ENCODE measurements at regions not wholly inside any gene's neighbourhood (a gene's known extent, or its start where the extent isn't known, plus 50 kb on each side); places are given as distances from the start of the nearest gene placed in this dataset.

DNA sequence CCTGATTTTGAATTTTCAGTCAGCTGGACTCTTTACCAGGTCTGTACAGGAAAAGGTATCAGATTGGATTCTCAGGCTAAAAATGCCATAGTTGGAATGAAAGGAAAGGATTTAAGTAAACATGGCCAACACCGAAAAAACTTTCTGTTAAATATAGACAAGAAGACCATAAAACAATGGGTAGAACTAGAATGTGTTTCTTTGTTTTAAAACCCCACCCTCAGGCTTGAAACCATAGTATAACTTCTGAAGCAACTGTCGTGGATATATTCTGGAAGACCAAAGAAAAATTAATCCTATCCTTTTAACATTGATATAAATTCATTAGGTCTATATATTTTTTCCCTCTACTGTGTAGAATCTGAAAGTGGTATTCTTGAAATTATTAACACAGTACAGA is 118.6 kb upstream of the HAPLN1 start:
- Mint-ChIP-seq H3K4me1 (ENCODE audit: low read depth, unreplicated experiment) (no peaks in the 10 kb centered on the region), H3K9me3 (ENCODE audit: unreplicated experiment) (no peaks in the 10 kb centered on the region), H3K27ac (ENCODE audit: unreplicated experiment) (no peak overlapping the region), H3K27me3 (ENCODE audit: insufficient read depth, unreplicated experiment) (no peaks in the 10 kb centered on the region), H3K36me3 (ENCODE audit: insufficient read depth, unreplicated experiment) (no peaks in the 10 kb centered on the region), H3K4me3 (ENCODE audit: unreplicated experiment) (no peak overlapping the region)
- CTCF ChIA-PET = no interaction called here
- TF ChIP-seq, protein P1, sequence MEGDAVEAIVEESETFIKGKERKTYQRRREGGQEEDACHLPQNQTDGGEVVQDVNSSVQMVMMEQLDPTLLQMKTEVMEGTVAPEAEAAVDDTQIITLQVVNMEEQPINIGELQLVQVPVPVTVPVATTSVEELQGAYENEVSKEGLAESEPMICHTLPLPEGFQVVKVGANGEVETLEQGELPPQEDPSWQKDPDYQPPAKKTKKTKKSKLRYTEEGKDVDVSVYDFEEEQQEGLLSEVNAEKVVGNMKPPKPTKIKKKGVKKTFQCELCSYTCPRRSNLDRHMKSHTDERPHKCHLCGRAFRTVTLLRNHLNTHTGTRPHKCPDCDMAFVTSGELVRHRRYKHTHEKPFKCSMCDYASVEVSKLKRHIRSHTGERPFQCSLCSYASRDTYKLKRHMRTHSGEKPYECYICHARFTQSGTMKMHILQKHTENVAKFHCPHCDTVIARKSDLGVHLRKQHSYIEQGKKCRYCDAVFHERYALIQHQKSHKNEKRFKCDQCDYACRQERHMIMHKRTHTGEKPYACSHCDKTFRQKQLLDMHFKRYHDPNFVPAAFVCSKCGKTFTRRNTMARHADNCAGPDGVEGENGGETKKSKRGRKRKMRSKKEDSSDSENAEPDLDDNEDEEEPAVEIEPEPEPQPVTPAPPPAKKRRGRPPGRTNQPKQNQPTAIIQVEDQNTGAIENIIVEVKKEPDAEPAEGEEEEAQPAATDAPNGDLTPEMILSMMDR (IDR thresholded peaks at IDR 0.05; ENCODE audit: insufficient read depth in 1 of 2, low read depth in 1 of 2, low read length in 1 of 2, severe bottlenecking in 1 of 2, unreplicated experiment in 1 of 2) = no peak
- no TSS peak for BruUV-seq (replicated peaks)
- POLR2A ChIA-PET = no interaction called here
- DNase-seq = no peak
- Histone ChIP-seq H3K4me1 (no peaks in the 10 kb centered on the region), H3K27me3 (replicated peaks; ENCODE audit: control insufficient read depth, insufficient read depth, low read length) (no peaks in the 10 kb centered on the region), H3K36me3 (ENCODE audit: control insufficient read depth, insufficient read depth, low read length) (no peaks in the 10 kb centered on the region), H3K9me3 (no peaks in the 10 kb centered on the region), H3K4me3 (ENCODE audit: low read depth, low read length) (no peak overlapping the region)
- intact Hi-C loops (cut with micrococcal nuclease; ENCODE audit: unreplicated experiment) = no loop called here

DNA sequence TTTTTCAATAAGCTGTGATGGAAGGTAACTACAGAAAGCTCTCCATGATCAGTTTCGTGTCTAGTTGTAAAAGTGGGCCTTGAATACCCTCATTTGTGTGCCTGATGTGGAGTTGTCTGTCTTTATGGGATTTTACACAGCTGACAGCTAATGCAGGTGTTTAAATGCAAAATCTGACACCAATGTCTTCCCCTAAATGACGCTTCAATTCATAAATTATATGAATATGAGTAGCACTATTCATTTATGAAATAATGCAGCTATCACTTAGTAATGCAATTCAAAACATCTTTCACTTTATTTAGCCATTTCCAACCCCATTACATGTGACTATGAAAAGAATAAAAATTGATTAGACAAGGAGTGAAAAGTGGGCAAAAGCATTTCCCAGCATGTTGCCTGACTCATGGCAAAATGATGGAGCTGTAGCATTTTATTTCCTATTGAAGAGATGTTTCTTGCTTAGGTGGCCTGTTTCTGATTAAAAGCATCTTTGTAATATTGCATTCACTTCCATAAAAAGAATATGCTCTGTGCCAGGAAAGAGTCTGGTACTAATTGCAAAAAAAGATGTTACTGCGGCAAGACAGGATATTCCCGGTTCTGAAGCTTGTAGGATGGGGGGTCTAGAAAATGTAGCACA is 116.7 kb upstream of the HAPLN1 start:
- no peak for DNase-seq
- intact Hi-C loops (cut with micrococcal nuclease; ENCODE audit: unreplicated experiment) = no loop called here
- ChIA-PET POLR2A (no interaction called here), CTCF (no interaction called here)
- H3K4me1 ChIP-seq = no peaks in the 10 kb centered on the region
- no peaks in the 10 kb centered on the region for H3K9me3 ChIP-seq
- H3K4me3 ChIP-seq (ENCODE audit: low read depth, low read length) = no peak overlapping the region
- Mint-ChIP-seq H3K9me3 (ENCODE audit: unreplicated experiment) (no peaks in the 10 kb centered on the region), H3K4me3 (ENCODE audit: unreplicated experiment) (no peak overlapping the region), H3K27me3 (ENCODE audit: insufficient read depth, unreplicated experiment) (no peaks in the 10 kb centered on the region), H3K4me1 (ENCODE audit: low read depth, unreplicated experiment) (no peaks in the 10 kb centered on the region), H3K36me3 (ENCODE audit: insufficient read depth, unreplicated experiment) (no peaks in the 10 kb centered on the region), H3K27ac (ENCODE audit: unreplicated experiment) (no peak overlapping the region)
- H3K27me3 ChIP-seq (replicated peaks; ENCODE audit: control insufficient read depth, insufficient read depth, low read length) = no peaks in the 10 kb centered on the region
- no peaks in the 10 kb centered on the region for H3K36me3 ChIP-seq (ENCODE audit: control insufficient read depth, insufficient read depth, low read length)
- TF ChIP-seq, protein P1 (IDR thresholded peaks at IDR 0.05; ENCODE audit: insufficient read depth in 1 of 2, low read depth in 1 of 2, low read length in 1 of 2, severe bottlenecking in 1 of 2, unreplicated experiment in 1 of 2) = no peak
- BruUV-seq (replicated peaks) = no TSS peak

DNA sequence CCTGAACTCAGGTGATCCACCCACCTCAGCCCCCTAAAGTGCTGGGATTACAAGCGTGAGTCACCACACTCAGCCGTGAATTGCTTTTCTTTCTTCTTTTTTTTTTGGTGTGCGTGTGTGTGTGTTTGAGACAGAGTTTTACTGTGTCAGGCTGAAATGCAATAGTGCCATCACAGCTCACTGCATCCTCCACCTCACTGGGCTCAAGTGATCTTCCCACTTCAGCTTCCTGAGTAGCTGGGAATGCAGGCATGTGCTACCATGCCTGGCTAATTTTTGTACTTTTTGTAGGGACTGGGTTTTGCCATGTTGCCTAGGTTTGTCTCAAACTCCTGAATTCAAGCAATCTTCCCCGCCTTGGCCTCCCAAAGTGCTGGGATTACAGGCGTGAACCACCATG is 113.7 kb upstream of the HAPLN1 start:
- CTCF ChIA-PET = no interaction called here
- no TSS peak for BruUV-seq (replicated peaks)
- POLR2A ChIA-PET = no interaction called here

More for the DNA sequence above, 113.7 kb upstream of the HAPLN1 start:
- TF ChIP-seq, protein P1 (IDR thresholded peaks at IDR 0.05; ENCODE audit: insufficient read depth in 1 of 2, low read depth in 1 of 2, low read length in 1 of 2, severe bottlenecking in 1 of 2, unreplicated experiment in 1 of 2) = no peak
- H3K4me3 Mint-ChIP-seq (ENCODE audit: unreplicated experiment) = no peak overlapping the region
- Histone ChIP-seq H3K9me3 (no peaks in the 10 kb centered on the region), H3K27me3 (replicated peaks; ENCODE audit: control insufficient read depth, insufficient read depth, low read length) (no peaks in the 10 kb centered on the region), H3K36me3 (ENCODE audit: control insufficient read depth, insufficient read depth, low read length) (no peaks in the 10 kb centered on the region), H3K4me1 (no peaks in the 10 kb centered on the region), H3K4me3 (ENCODE audit: low read depth, low read length) (no peak overlapping the region)
- intact Hi-C loops (cut with micrococcal nuclease; ENCODE audit: unreplicated experiment) = no loop called here
- H3K36me3 Mint-ChIP-seq (ENCODE audit: insufficient read depth, unreplicated experiment) = no peaks in the 10 kb centered on the region
- H3K27ac Mint-ChIP-seq (ENCODE audit: unreplicated experiment) = no peak overlapping the region
- no peaks in the 10 kb centered on the region for H3K27me3 Mint-ChIP-seq (ENCODE audit: insufficient read depth, unreplicated experiment)
- H3K9me3 Mint-ChIP-seq (ENCODE audit: unreplicated experiment) = peaks cover 9% of the 10 kb centered on the region
- H3K4me1 Mint-ChIP-seq (ENCODE audit: low read depth, unreplicated experiment) = no peaks in the 10 kb centered on the region
- DNase-seq = no peak

Data from Caco-2 (cell line).